Naive B cell (primary cell): ENCODE measurements at regions not wholly inside any gene's neighbourhood (a gene's known extent, or its start where the extent isn't known, plus 50 kb on each side); places are given as distances from the start of the nearest gene placed in this dataset.

Source experiments
- ATAC-seq, 2 donors: fragments of 150-1000 bp; cut with Tn5 transposase; 2 replicates each; pipeline ENCODE4 v1.10.0; 2021; ENCODE audit warnings: low read depth in 2 of 2, mild to moderate bottlenecking in 2 of 2, moderate library complexity in 2 of 2
- DNase-seq: peaks from one replicate; pipeline ENCODE4 v3.0.0; 2022
- H3K27ac Mint-ChIP-seq, 6 donors: one replicate each; pipeline ENCODE4 v1.8.0; 2020 to 2022; ENCODE audit warnings: mild to moderate bottlenecking in 6 of 6, mixed read lengths in 6 of 6, moderate library complexity in 5 of 6, inconsistent platforms in 2 of 6
- H3K27me3 Mint-ChIP-seq, 3 donors: one replicate each; pipeline ENCODE4 v1.8.0; 2021 to 2022; ENCODE audit warnings: mixed read lengths in 3 of 3, mild to moderate bottlenecking in 1 of 3
- H3K36me3 Mint-ChIP-seq, 2 donors: one replicate each; pipeline ENCODE4 v1.8.0; 2020 to 2022; ENCODE audit warnings: mixed read lengths in 2 of 2, inconsistent platforms in 1 of 2, mild to moderate bottlenecking in 1 of 2
- H3K4me1 Mint-ChIP-seq, 3 donors: one replicate each; pipeline ENCODE4 v1.8.0; 2020 to 2022; ENCODE audit warnings: mixed read lengths in 3 of 3, inconsistent platforms in 1 of 3, mild to moderate bottlenecking in 1 of 3, moderate library complexity in 1 of 3
- H3K4me3 Mint-ChIP-seq, 8 donors: one replicate each; pipeline ENCODE4 v1.8.0; 2020 to 2022; ENCODE audit warnings: mild to moderate bottlenecking in 8 of 8, mixed read lengths in 8 of 8, moderate library complexity in 8 of 8, inconsistent platforms in 2 of 8
- H3K9me3 Mint-ChIP-seq, 7 donors: one replicate each; pipeline ENCODE4 v1.8.0; 2020 to 2022; ENCODE audit warnings: mixed read lengths in 7 of 7, mild to moderate bottlenecking in 5 of 7, inconsistent platforms in 2 of 7, moderate library complexity in 1 of 7

DNA sequence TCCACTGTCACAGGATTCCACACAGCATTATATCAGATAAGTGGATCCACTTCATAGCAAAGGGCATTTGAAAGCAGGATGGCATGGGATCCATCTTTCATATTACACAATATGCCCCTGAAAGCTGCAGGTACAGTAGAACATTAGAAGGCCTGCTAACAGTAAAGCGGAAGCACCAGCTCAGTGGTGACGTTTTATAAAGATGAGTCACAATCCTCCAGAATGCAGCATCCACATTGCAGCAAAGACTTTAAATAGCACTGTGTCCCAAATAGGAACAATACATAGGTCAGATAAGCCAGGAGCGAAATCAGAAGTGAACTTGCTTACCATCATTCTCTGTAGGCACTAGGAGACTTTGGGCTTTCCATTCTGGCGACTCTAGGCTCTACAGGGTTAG lies 609.5 kb upstream of the FAT1 start:
- H3K4me1 Mint-ChIP-seq, result no peaks in the 10 kb centered on the region
- H3K27me3 Mint-ChIP-seq, result no peaks in the 10 kb centered on the region
- H3K4me3 Mint-ChIP-seq, result no peak overlapping the region
- DNase-seq (no peak), ATAC-seq (no peak)
- H3K36me3 Mint-ChIP-seq, result no peaks in the 10 kb centered on the region
- peaks cover 3 to 23% (median 13%) of the 10 kb centered on the region in 7 donors for H3K9me3 Mint-ChIP-seq
- H3K27ac Mint-ChIP-seq, result no peak overlapping the region

DNA sequence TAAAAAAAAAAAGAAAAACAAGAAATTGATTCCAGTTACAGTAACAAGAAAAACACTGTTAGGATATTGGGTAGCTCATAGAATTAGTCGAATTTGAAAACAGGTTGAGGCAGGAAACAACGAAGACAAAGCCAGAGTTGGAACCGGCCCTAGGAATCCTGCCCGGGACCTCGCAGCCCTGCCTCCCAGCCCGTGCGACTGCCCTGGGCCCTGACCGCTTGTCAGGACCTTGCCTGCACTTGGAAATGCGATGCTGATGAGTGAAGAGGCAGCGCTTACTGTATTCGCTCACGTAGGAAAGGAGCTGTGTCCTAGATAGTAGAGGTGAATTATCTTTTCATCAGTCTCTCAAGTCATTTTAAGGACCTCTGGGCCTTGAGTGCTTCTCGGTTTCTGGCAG lies 611.7 kb upstream of the FAT1 start:
- H3K27ac Mint-ChIP-seq, result no peak overlapping the region
- ATAC-seq (no peak), DNase-seq (no peak)
- H3K27me3 Mint-ChIP-seq, result no peaks in the 10 kb centered on the region
- H3K36me3 Mint-ChIP-seq, result no peaks in the 10 kb centered on the region
- H3K9me3 Mint-ChIP-seq, result peaks cover 3 to 19% (median 11%) of the 10 kb centered on the region in 7 donors
- H3K4me1 Mint-ChIP-seq, result no peaks in the 10 kb centered on the region
- H3K4me3 Mint-ChIP-seq, result no peak overlapping the region

DNA sequence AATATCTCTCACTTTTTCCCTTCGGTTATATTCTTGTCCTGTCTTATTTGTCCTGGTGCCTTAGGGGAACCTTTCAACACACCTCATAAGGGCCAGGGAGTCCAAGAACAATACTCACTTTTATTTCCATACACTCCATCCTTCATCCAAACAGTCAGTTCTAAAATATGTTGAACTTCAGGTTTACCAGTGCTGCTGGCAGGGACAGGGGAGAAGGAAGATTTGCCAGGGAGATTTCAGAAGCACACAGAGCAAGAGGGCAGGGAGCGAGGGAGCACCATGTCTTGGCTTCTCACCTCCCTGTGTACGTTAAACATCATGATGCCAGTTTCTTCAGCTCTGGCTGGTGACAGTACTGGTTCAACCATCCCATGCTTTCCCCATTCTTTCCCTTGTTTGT lies 631.1 kb upstream of the FAT1 start:
- H3K9me3 Mint-ChIP-seq, result peaks cover 0 to 15% (median 4%) of the 10 kb centered on the region in 7 donors
- H3K27ac Mint-ChIP-seq, result no peak overlapping the region
- H3K4me1 Mint-ChIP-seq, result no peaks in the 10 kb centered on the region
- H3K27me3 Mint-ChIP-seq, result no peaks in the 10 kb centered on the region
- H3K36me3 Mint-ChIP-seq, result no peaks in the 10 kb centered on the region
- ATAC-seq (no peak), DNase-seq (no peak)
- H3K4me3 Mint-ChIP-seq, result no peak overlapping the region

DNA sequence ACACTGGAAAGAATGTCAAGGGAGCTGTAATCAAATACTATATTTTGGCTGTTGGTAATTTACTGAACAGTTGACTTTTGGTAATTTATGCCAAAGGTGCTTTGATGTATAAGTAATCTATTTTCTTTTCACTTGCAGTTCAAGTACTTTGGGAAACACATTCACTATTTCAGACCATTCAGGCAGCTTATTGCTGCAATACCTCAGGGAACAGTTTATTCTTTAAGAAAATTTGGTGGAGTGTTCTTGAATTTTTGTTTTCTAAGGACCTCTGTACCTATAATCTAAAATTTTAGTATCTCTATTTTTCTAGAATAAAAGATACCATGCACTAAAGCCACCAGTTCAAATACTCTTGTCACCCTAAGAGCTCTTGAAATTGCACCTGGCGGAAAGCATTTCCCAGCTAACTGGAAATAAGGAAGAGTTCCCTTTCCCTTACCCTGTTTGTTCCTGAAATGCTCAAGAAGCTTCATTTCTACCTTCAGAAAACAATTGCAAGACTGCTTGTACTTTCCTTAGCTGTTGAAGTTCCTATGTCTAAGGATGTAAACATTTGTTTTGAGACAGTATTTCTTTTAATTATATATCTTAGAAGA lies 633.5 kb upstream of the FAT1 start:
- no peaks in the 10 kb centered on the region for H3K36me3 Mint-ChIP-seq
- DNase-seq, result no peak
- H3K4me1 Mint-ChIP-seq, result no peaks in the 10 kb centered on the region
- H3K4me3 Mint-ChIP-seq, result no peak overlapping the region
- no peak overlapping the region for H3K27ac Mint-ChIP-seq
- H3K9me3 Mint-ChIP-seq, result peaks cover 4 to 15% (median 6%) of the 10 kb centered on the region in 7 donors
- no peaks in the 10 kb centered on the region for H3K27me3 Mint-ChIP-seq
- no peak for ATAC-seq

DNA sequence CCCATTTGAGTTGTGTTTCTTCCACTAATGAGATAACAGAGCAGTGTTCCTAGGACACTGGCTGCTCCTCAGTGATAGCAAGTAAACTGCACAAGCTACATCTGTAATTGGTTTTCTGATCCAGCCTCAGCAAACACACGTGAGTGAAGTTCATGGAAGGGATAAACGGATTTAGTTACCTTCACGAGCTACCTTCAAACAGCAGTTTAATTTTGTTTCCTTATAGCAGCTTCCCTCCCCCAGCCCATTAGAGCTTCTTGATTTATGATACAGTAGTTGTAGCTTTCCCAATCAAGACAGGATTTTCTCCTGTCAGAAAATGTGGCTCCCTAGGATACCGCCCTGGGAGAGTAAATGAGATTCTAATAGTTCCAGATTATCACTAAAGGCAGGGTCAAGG lies 634.2 kb upstream of the FAT1 start:
- Mint-ChIP-seq H3K36me3 (no peaks in the 10 kb centered on the region), H3K27ac (no peak overlapping the region)

DNA sequence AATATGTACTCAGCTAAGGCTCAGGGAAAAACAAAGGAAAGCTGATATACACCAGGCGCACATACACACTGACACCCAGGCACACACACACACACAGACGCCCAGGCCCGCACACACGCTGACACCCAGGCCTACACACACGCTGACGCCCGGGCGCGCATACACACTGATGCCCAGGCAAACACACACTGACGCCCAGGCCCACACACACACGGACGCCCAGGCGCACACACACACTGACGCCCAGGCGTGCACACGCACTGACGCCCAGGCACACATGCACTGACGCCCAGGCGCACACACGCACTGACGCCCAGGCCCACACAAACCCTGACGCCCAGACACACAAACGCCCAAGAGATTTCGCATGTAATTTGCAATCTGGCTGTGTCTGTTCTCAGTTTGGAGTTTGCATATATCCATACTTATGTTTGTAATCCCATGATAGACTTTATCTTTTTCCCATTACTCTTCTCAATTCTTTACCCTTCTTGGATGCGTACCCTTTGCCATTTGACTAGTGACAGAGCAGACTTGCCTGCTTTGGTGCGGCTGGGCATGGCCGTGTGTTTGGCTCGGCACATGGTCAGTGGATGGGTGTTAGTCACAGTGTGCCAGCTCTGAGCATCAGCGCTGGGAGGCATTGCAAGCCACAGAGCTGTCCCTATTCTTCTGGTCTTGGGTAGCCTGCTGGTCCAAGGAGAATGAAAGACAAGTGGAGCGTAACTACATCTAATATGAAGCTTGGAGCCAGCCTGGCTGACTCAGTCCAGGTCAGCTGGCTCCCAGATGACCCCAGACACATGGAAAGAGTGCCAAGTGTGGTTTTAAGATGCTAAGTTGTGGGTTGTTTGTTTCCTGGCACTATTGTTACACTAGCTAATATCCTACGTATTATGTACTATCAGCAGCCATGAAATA lies 632.4 kb upstream of the ZFP42 start:
- no peak for DNase-seq
- H3K9me3 Mint-ChIP-seq, result peaks cover 2 to 26% (median 10%) of the 10 kb centered on the region in 7 donors
- H3K4me3 Mint-ChIP-seq, result no peak overlapping the region
- no peaks in the 10 kb centered on the region for H3K27me3 Mint-ChIP-seq
- ATAC-seq, result no peak
- H3K27ac Mint-ChIP-seq, result no peak overlapping the region
- no peaks in the 10 kb centered on the region for H3K4me1 Mint-ChIP-seq
- no peaks in the 10 kb centered on the region for H3K36me3 Mint-ChIP-seq

More for the DNA sequence above, 634.2 kb upstream of the FAT1 start:
- Mint-ChIP-seq H3K9me3 (peaks cover 4 to 16% (median 6%) of the 10 kb centered on the region in 7 donors), H3K27me3 (no peaks in the 10 kb centered on the region), H3K4me3 (no peak overlapping the region), H3K4me1 (no peaks in the 10 kb centered on the region)
- DNase-seq, result no peak
- no peak for ATAC-seq

DNA sequence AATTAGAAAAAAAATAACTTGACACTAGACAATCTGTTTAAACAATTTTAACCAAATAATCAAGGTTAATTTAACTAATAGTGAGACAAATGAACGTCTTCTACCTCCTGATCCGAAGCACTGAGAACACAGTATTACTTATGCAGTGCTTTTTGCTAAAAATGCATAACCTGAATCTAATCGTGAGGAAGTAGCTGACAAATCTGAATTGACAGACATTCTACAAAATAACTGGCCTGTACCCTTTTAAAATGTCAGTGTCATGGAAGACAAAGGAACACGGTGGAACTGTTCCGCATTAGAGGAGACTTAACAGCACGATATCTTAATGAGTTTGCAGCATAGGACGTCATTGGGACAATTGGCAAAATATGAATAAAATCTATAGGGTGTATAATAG lies 631.2 kb upstream of the ZFP42 start:
- H3K4me3 Mint-ChIP-seq, result no peak overlapping the region
- no peak overlapping the region for H3K27ac Mint-ChIP-seq
- peaks cover 5 to 22% (median 8%) of the 10 kb centered on the region in 7 donors for H3K9me3 Mint-ChIP-seq
- H3K36me3 Mint-ChIP-seq, result no peaks in the 10 kb centered on the region
- DNase-seq (no peak), ATAC-seq (no peak)
- H3K4me1 Mint-ChIP-seq, result no peaks in the 10 kb centered on the region
- H3K27me3 Mint-ChIP-seq, result no peaks in the 10 kb centered on the region

DNA sequence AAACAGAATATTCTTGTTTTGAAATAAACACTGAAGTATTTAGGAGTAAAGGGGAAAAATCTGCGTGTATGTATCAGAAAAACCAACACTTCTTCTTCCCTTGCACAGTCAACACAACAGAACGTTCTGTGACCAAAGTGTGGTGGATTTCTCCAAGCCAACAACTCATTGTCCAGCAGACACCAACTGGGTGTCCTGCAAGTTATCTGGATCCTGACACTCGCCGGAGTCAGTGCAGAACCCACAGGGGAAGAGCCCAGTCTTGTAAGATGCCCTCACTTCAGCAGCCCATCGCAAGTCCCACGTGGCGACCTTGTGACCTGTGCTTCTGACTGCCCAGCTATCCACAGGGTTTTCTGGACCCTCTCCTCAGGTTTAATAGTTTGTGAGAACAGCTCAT lies 630.7 kb upstream of the ZFP42 start:
- Mint-ChIP-seq H3K4me1 (no peaks in the 10 kb centered on the region), H3K27me3 (no peaks in the 10 kb centered on the region), H3K4me3 (no peak overlapping the region), H3K36me3 (no peaks in the 10 kb centered on the region), H3K27ac (no peak overlapping the region), H3K9me3 (peaks cover 5 to 22% (median 6%) of the 10 kb centered on the region in 7 donors)
- DNase-seq (no peak), ATAC-seq (no peak)

DNA sequence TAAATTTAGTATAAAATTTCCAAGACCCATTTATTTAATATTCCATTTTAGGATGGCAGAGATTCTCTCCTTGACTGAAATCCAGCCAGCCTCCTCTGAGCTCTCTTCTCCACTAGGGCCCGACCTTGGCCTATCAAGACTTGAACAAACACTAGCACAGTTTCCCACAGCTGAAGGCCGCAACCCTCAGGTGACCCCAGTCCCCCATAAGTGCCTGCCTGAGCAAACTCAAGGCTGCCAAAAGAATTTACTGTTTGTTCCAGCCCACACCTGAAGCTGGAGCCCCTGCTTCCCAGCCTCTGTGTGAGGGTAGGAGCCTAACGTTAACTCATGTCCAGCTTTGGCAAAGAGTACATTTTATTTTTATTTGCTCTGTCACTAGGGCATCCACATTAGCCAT lies 629.0 kb upstream of the ZFP42 start:
- Mint-ChIP-seq H3K36me3 (no peaks in the 10 kb centered on the region), H3K4me3 (no peak overlapping the region), H3K4me1 (no peaks in the 10 kb centered on the region), H3K27me3 (no peaks in the 10 kb centered on the region), H3K27ac (no peak overlapping the region), H3K9me3 (peaks cover 3 to 24% (median 8%) of the 10 kb centered on the region in 7 donors)
- no peak for DNase-seq
- no peak for ATAC-seq

DNA sequence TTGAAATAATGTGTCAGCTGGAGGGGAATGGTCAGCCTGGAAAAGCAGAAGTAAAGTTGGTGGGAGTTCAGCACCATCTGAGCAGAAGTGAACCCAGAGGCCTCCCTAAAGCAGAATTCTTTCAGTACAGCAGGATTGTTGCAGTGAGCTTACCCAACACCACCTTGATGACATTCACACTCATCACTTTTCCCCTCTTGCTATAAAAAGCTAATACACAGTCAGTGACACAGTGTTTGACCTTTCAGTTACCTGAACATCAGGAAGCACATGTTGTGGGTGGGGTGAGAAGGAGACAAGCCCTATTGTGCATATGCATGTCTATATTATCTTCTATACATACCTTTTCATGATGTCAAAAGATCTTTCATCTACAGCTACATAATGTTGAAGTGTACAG lies 624.7 kb upstream of the ZFP42 start:
- H3K27me3 Mint-ChIP-seq, result no peaks in the 10 kb centered on the region
- ATAC-seq, result no peak
- peaks cover 2 to 18% (median 5%) of the 10 kb centered on the region in 7 donors for H3K9me3 Mint-ChIP-seq
- no peaks in the 10 kb centered on the region for H3K4me1 Mint-ChIP-seq
- no peaks in the 10 kb centered on the region for H3K36me3 Mint-ChIP-seq
- DNase-seq, result no peak
- no peak overlapping the region for H3K27ac Mint-ChIP-seq
- no peak overlapping the region for H3K4me3 Mint-ChIP-seq

DNA sequence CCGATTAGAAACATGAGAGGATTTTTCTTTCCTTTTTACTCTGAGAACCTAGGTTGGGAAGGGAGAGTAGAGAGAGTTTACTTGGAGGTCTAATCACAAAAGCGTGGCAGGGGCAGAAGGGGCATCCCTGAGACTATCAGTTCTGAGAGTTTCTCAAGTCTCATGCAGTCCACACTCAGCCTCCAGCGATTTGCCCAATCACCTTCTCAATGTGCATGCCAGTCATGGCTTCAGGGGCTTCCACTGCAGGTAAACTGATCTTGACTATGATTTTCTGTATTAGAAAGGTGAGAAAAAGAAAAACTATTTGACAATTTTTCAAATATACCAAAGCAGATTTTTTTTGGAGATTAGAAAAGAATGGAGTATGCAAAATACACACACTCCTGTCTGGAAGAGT lies 617.1 kb upstream of the ZFP42 start:
- Mint-ChIP-seq H3K27me3 (no peaks in the 10 kb centered on the region), H3K4me3 (no peak overlapping the region), H3K27ac (peak overlapping the region in 1 of 6 donors; percentile 76), H3K36me3 (no peaks in the 10 kb centered on the region), H3K9me3 (peaks cover 5 to 16% (median 8%) of the 10 kb centered on the region in 7 donors), H3K4me1 (no peaks in the 10 kb centered on the region)
- DNase-seq (no peak), ATAC-seq (no peak)

DNA sequence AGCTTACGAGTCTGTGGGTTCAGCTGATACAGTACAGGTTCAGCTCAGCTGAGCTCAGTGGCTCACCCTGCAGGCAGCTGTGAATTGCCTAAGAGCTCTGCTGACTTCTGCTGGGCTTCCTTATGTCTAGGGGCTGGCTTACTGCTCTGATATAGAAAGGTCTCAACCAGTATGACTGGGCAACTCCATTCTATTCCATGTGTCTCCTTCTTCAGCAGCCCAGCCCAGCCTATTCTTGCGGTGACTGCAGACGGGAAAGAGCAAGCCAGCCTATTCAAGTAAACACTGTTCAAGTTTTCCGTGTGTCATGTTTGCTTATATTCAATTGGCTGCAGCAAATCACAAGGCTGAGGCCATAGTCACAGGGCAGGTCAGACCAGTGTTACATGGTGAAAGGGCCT lies 615.4 kb upstream of the ZFP42 start:
- no peak overlapping the region for H3K4me3 Mint-ChIP-seq
- no peaks in the 10 kb centered on the region for H3K4me1 Mint-ChIP-seq
- peaks cover 5 to 16% (median 8%) of the 10 kb centered on the region in 7 donors for H3K9me3 Mint-ChIP-seq
- ATAC-seq, result no peak
- no peaks in the 10 kb centered on the region for H3K27me3 Mint-ChIP-seq
- H3K27ac Mint-ChIP-seq, result no peak overlapping the region
- DNase-seq, result no peak
- no peaks in the 10 kb centered on the region for H3K36me3 Mint-ChIP-seq

DNA sequence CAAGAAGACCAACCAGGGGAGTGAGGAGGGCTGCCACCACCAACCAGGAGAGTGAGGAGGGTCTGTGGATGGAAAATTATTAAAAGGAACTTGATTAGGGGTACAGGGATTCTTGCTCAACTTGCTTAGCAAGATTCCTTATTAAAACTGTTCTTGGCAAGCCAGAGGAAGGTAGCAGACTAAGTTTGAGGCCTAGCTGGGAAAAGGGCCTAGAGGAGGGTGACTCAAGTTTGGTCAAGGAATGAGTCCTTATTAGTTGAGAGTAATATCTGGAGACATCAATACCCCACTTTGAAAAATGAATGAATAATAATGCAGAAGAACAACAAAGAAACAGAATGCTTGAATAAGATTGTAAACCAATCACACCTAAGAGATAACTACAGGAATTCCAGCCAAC lies 612.4 kb upstream of the ZFP42 start:
- DNase-seq, result no peak
- no peaks in the 10 kb centered on the region for H3K27me3 Mint-ChIP-seq
- H3K27ac Mint-ChIP-seq, result no peak overlapping the region
- ATAC-seq, result no peak
- H3K4me3 Mint-ChIP-seq, result no peak overlapping the region
- H3K9me3 Mint-ChIP-seq, result peaks cover 5 to 15% (median 6%) of the 10 kb centered on the region in 7 donors
- H3K4me1 Mint-ChIP-seq, result no peaks in the 10 kb centered on the region
- no peaks in the 10 kb centered on the region for H3K36me3 Mint-ChIP-seq

DNA sequence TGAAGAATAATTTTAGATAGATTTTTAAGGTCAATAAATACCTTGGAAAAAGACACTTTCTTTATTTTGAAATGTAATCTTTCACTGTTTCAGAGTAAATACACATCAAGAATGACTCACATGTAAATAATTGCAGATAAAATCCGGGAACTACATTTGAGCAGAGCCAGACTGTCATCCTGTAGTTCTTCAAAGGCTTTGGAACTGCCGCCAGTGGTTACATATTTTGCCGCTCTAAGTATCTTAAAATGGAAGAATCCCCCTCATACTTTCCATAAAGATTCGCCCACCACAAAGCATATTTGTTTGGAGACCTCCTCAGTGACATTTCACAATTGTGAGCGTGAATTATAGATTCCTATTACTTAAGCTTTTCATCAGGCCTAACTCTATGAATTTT lies 607.8 kb upstream of the ZFP42 start:
- Mint-ChIP-seq H3K27ac (no peak overlapping the region), H3K36me3 (no peaks in the 10 kb centered on the region), H3K4me3 (no peak overlapping the region)

More for the DNA sequence above, 607.8 kb upstream of the ZFP42 start:
- Mint-ChIP-seq H3K4me1 (no peaks in the 10 kb centered on the region), H3K27me3 (no peaks in the 10 kb centered on the region), H3K9me3 (peaks cover 0 to 15% (median 3%) of the 10 kb centered on the region in 7 donors)
- ATAC-seq, result no peak
- no peak for DNase-seq
